ENCODE measurements at regions not wholly inside any gene's neighbourhood (a gene's known extent, or its start where the extent isn't known, plus 50 kb on each side); places are given as distances from the start of the nearest gene placed in this dataset.

- H3K27ac ChIP-seq (ENCODE audit: low read length): no peak overlapping the region
- H3K4me3 ChIP-seq (ENCODE audit: low read length): no peak overlapping the region
- no peaks in the 10 kb centered on the region for H3K9me2 ChIP-seq (replicated peaks; ENCODE audit: insufficient read depth, low read length)
- H3K9me3 ChIP-seq (ENCODE audit: low read length): no peaks in the 10 kb centered on the region
- H3K4me1 ChIP-seq (ENCODE audit: low read length): no peaks in the 10 kb centered on the region
- DNase-seq: no peak
- H3K27me3 ChIP-seq (ENCODE audit: low read length): no peaks in the 10 kb centered on the region
- H3K9ac ChIP-seq (ENCODE audit: low read length): no peak overlapping the region
- H2AFZ ChIP-seq (ENCODE audit: low read length): no peak overlapping the region
- no peak overlapping the region for H3K4me2 ChIP-seq (ENCODE audit: low read depth, low read length, poor library complexity, severe bottlenecking)
- no peaks in the 10 kb centered on the region for H3K79me2 ChIP-seq (ENCODE audit: low read length)
- H4K20me1 ChIP-seq (ENCODE audit: insufficient read depth, low read depth, low read length): no peaks in the 10 kb centered on the region
- H3K36me3 ChIP-seq (ENCODE audit: insufficient read depth, low read length): no peaks in the 10 kb centered on the region
Measured at GRCh38 chr20:20939006-20939405, 167.2 kb downstream of the LINC00237 start.

GRCh38 chr20:20938599-20938998 is 167.6 kb downstream of the LINC00237 start:
- H3K9ac ChIP-seq (ENCODE audit: low read length): no peak overlapping the region
- H3K27ac ChIP-seq (ENCODE audit: low read length): no peak overlapping the region
- no peak overlapping the region for H2AFZ ChIP-seq (ENCODE audit: low read length)
- H4K20me1 ChIP-seq (ENCODE audit: insufficient read depth, low read depth, low read length): no peaks in the 10 kb centered on the region
- no peaks in the 10 kb centered on the region for H3K9me2 ChIP-seq (replicated peaks; ENCODE audit: insufficient read depth, low read length)
- H3K79me2 ChIP-seq (ENCODE audit: low read length): no peaks in the 10 kb centered on the region
- no peaks in the 10 kb centered on the region for H3K27me3 ChIP-seq (ENCODE audit: low read length)
- no peaks in the 10 kb centered on the region for H3K9me3 ChIP-seq (ENCODE audit: low read length)
- H3K4me2 ChIP-seq (ENCODE audit: low read depth, low read length, poor library complexity, severe bottlenecking): no peak overlapping the region
- no peak overlapping the region for H3K4me3 ChIP-seq (ENCODE audit: low read length)
- no peaks in the 10 kb centered on the region for H3K4me1 ChIP-seq (ENCODE audit: low read length)
- no peak for DNase-seq
- H3K36me3 ChIP-seq (ENCODE audit: insufficient read depth, low read length): no peaks in the 10 kb centered on the region

GRCh38 chr20:20938131-20938530 is 168.0 kb downstream of the LINC00237 start:
- H3K79me2 ChIP-seq (ENCODE audit: low read length): no peaks in the 10 kb centered on the region
- H3K4me2 ChIP-seq (ENCODE audit: low read depth, low read length, poor library complexity, severe bottlenecking): no peak overlapping the region
- no peak overlapping the region for H3K9ac ChIP-seq (ENCODE audit: low read length)
- no peaks in the 10 kb centered on the region for H3K9me3 ChIP-seq (ENCODE audit: low read length)
- no peaks in the 10 kb centered on the region for H3K36me3 ChIP-seq (ENCODE audit: insufficient read depth, low read length)
- no peaks in the 10 kb centered on the region for H3K9me2 ChIP-seq (replicated peaks; ENCODE audit: insufficient read depth, low read length)
- H3K27ac ChIP-seq (ENCODE audit: low read length): no peak overlapping the region
- no peak overlapping the region for H3K4me3 ChIP-seq (ENCODE audit: low read length)
- no peaks in the 10 kb centered on the region for H3K27me3 ChIP-seq (ENCODE audit: low read length)
- DNase-seq: no peak
- no peak overlapping the region for H2AFZ ChIP-seq (ENCODE audit: low read length)
- no peaks in the 10 kb centered on the region for H3K4me1 ChIP-seq (ENCODE audit: low read length)
- no peaks in the 10 kb centered on the region for H4K20me1 ChIP-seq (ENCODE audit: insufficient read depth, low read depth, low read length)

- Histone ChIP-seq H3K4me2 (ENCODE audit: low read depth, low read length, poor library complexity, severe bottlenecking) (no peak overlapping the region), H2AFZ (ENCODE audit: low read length) (no peak overlapping the region), H4K20me1 (ENCODE audit: insufficient read depth, low read depth, low read length) (no peaks in the 10 kb centered on the region), H3K36me3 (ENCODE audit: insufficient read depth, low read length) (no peaks in the 10 kb centered on the region), H3K79me2 (ENCODE audit: low read length) (no peaks in the 10 kb centered on the region), H3K9me2 (replicated peaks; ENCODE audit: insufficient read depth, low read length) (no peaks in the 10 kb centered on the region), H3K9me3 (ENCODE audit: low read length) (no peaks in the 10 kb centered on the region), H3K27ac (ENCODE audit: low read length) (no peak overlapping the region), H3K4me1 (ENCODE audit: low read length) (no peaks in the 10 kb centered on the region; the same call in 1 of the 2 replicates), H3K9ac (ENCODE audit: low read length) (no peak overlapping the region), H3K4me3 (ENCODE audit: low read length) (no peak overlapping the region), H3K27me3 (ENCODE audit: low read length) (no peaks in the 10 kb centered on the region)
- no peak for DNase-seq
Measured at GRCh38 chr20:20933142-20933958, 172.8 kb downstream of the LINC00237 start.

- Histone ChIP-seq H3K27me3 (ENCODE audit: low read length) (no peaks in the 10 kb centered on the region), H3K4me3 (ENCODE audit: low read length) (no peak overlapping the region), H3K79me2 (ENCODE audit: low read length) (no peaks in the 10 kb centered on the region), H3K4me2 (ENCODE audit: low read depth, low read length, poor library complexity, severe bottlenecking) (no peak overlapping the region), H3K36me3 (ENCODE audit: insufficient read depth, low read length) (no peaks in the 10 kb centered on the region), H3K4me1 (ENCODE audit: low read length) (no peaks in the 10 kb centered on the region; the same call in 1 of the 2 replicates), H2AFZ (ENCODE audit: low read length) (no peak overlapping the region), H3K9ac (ENCODE audit: low read length) (no peak overlapping the region), H4K20me1 (ENCODE audit: insufficient read depth, low read depth, low read length) (no peaks in the 10 kb centered on the region), H3K9me3 (ENCODE audit: low read length) (no peaks in the 10 kb centered on the region), H3K27ac (ENCODE audit: low read length) (no peak overlapping the region), H3K9me2 (replicated peaks; ENCODE audit: insufficient read depth, low read length) (no peaks in the 10 kb centered on the region)
- DNase-seq: no peak
Measured at GRCh38 chr20:20932156-20932555, 174.0 kb downstream of the LINC00237 start.

GRCh38 chr20:20931632-20932031 is 174.5 kb downstream of the LINC00237 start:
- no peaks in the 10 kb centered on the region for H3K36me3 ChIP-seq (ENCODE audit: insufficient read depth, low read length)

GRCh38 chr20:20931024-20931423 is 175.1 kb downstream of the LINC00237 start:
- Histone ChIP-seq H4K20me1 (ENCODE audit: insufficient read depth, low read depth, low read length) (no peaks in the 10 kb centered on the region), H3K36me3 (ENCODE audit: insufficient read depth, low read length) (no peaks in the 10 kb centered on the region), H3K4me1 (ENCODE audit: low read length) (no peaks in the 10 kb centered on the region; the same call in 1 of the 2 replicates), H2AFZ (ENCODE audit: low read length) (no peak overlapping the region), H3K27me3 (ENCODE audit: low read length) (no peaks in the 10 kb centered on the region), H3K9me3 (ENCODE audit: low read length) (no peaks in the 10 kb centered on the region), H3K79me2 (ENCODE audit: low read length) (no peaks in the 10 kb centered on the region), H3K9me2 (replicated peaks; ENCODE audit: insufficient read depth, low read length) (no peaks in the 10 kb centered on the region), H3K9ac (ENCODE audit: low read length) (no peak overlapping the region), H3K4me3 (ENCODE audit: low read length) (no peak overlapping the region), H3K4me2 (ENCODE audit: low read depth, low read length, poor library complexity, severe bottlenecking) (no peak overlapping the region), H3K27ac (ENCODE audit: low read length) (no peak overlapping the region)
- DNase-seq: no peak

More at GRCh38 chr20:20931632-20932031, 174.5 kb downstream of the LINC00237 start:
- H3K9me3 ChIP-seq (ENCODE audit: low read length): no peaks in the 10 kb centered on the region
- no peak for DNase-seq
- H3K27me3 ChIP-seq (ENCODE audit: low read length): no peaks in the 10 kb centered on the region
- no peak overlapping the region for H3K9ac ChIP-seq (ENCODE audit: low read length)
- no peak overlapping the region for H3K4me3 ChIP-seq (ENCODE audit: low read length)
- no peaks in the 10 kb centered on the region for H3K9me2 ChIP-seq (replicated peaks; ENCODE audit: insufficient read depth, low read length)
- no peaks in the 10 kb centered on the region; the same call in 1 of the 2 replicates for H3K4me1 ChIP-seq (ENCODE audit: low read length)
- no peaks in the 10 kb centered on the region for H3K79me2 ChIP-seq (ENCODE audit: low read length)
- H3K27ac ChIP-seq (ENCODE audit: low read length): no peak overlapping the region
- H2AFZ ChIP-seq (ENCODE audit: low read length): no peak overlapping the region
- no peak overlapping the region for H3K4me2 ChIP-seq (ENCODE audit: low read depth, low read length, poor library complexity, severe bottlenecking)
- no peaks in the 10 kb centered on the region for H4K20me1 ChIP-seq (ENCODE audit: insufficient read depth, low read depth, low read length)

- no peaks in the 10 kb centered on the region for H3K9me2 ChIP-seq (replicated peaks; ENCODE audit: insufficient read depth, low read length)
- DNase-seq: no peak
- no peaks in the 10 kb centered on the region for H3K27me3 ChIP-seq (ENCODE audit: low read length)
- no peaks in the 10 kb centered on the region for H4K20me1 ChIP-seq (ENCODE audit: insufficient read depth, low read depth, low read length)
- H3K9ac ChIP-seq (ENCODE audit: low read length): no peak overlapping the region
- no peaks in the 10 kb centered on the region; the same call in 1 of the 2 replicates for H3K4me1 ChIP-seq (ENCODE audit: low read length)
- no peak overlapping the region for H3K4me3 ChIP-seq (ENCODE audit: low read length)
- H2AFZ ChIP-seq (ENCODE audit: low read length): no peak overlapping the region
- no peak overlapping the region for H3K4me2 ChIP-seq (ENCODE audit: low read depth, low read length, poor library complexity, severe bottlenecking)
- no peaks in the 10 kb centered on the region for H3K36me3 ChIP-seq (ENCODE audit: insufficient read depth, low read length)
- H3K79me2 ChIP-seq (ENCODE audit: low read length): no peaks in the 10 kb centered on the region
- H3K27ac ChIP-seq (ENCODE audit: low read length): no peak overlapping the region
- no peaks in the 10 kb centered on the region for H3K9me3 ChIP-seq (ENCODE audit: low read length)
Measured at GRCh38 chr20:20930500-20930899, 175.7 kb downstream of the LINC00237 start.

Data from Karpas-422 (cell line).